WTC11 (cell line): ENCODE measurements at regions not wholly inside any gene's neighbourhood (a gene's known extent, or its start where the extent isn't known, plus 50 kb on each side); places are given as distances from the start of the nearest gene placed in this dataset.
A peak's percentile ranks its signal among the peaks of the same experiment; 100 is the strongest.

Source experiments
- ATAC-seq: fragments of 200-7000 bp; cut with Tn5 transposase; 2 replicates; pipeline ENCODE4 v1.10.0; 2021; ENCODE audit warnings: mild to moderate bottlenecking, moderate library complexity
- CTCF ChIA-PET: fragments of 300-600 bp; sonication (Branson Sonifier 250); formaldehyde crosslinking; loops from one replicate; lab custom pipeline; 2021; ENCODE audit warnings: antibody characterized with exemption; lab: Charles Lee
- POLR2A ChIA-PET: fragments of 350-600 bp; sonication (Branson Sonifier 250); formaldehyde crosslinking; loops from one replicate; lab custom pipeline; 2021; ENCODE audit warnings: antibody characterized with exemption; lab: Charles Lee
- DNase-seq: peaks from one replicate; pipeline ENCODE4 v3.0.0; 2021; ENCODE audit warnings: low spot score
- H3K27ac Mint-ChIP-seq: 2 replicates; pipeline ENCODE4 v1.8.0; 2021; ENCODE audit warnings: mixed read lengths
- H3K27me3 Mint-ChIP-seq: 2 replicates; pipeline ENCODE4 v1.8.0; 2021; ENCODE audit warnings: low read depth, mild to moderate bottlenecking, moderate library complexity, mixed read lengths
- H3K36me3 Mint-ChIP-seq: 2 replicates; pipeline ENCODE4 v1.8.0; 2021; ENCODE audit warnings: mixed read lengths
- H3K4me1 Mint-ChIP-seq: 2 replicates; pipeline ENCODE4 v1.8.0; 2022; ENCODE audit warnings: mixed read lengths
- H3K4me3 Mint-ChIP-seq: 2 replicates; pipeline ENCODE4 v1.8.0; 2021; ENCODE audit warnings: mild to moderate bottlenecking, moderate library complexity, mixed read lengths
- H3K9me3 Mint-ChIP-seq: 2 replicates; pipeline ENCODE4 v1.8.0; 2021; ENCODE audit warnings: mixed read lengths
- CREB1 ChIP-seq: sonication (generic); formaldehyde crosslinking; IDR thresholded peaks from 2 replicates; pipeline ENCODE4 v1.8.0; 2023; ENCODE audit warnings: mild to moderate bottlenecking, missing genetic modification reagents
- CTCF ChIP-seq: fragments of 200-600 bp; IDR thresholded peaks from 2 replicates; pipeline ENCODE4 v1.8.0; 2022; ENCODE audit warnings: antibody characterized with exemption
- EMX1 ChIP-seq: fragments of 250-450 bp; sonication (Bioruptor Pico); IDR thresholded peaks from 2 replicates; pipeline ENCODE4 v1.8.0; 2021; ENCODE audit warnings: mild to moderate bottlenecking
- ESRRA ChIP-seq: sonication (generic); formaldehyde crosslinking; IDR thresholded peaks from 2 replicates; pipeline ENCODE4 v1.8.1; 2022; ENCODE audit warnings: mild to moderate bottlenecking, missing genetic modification reagents, borderline replicate concordance
- FOXJ3 ChIP-seq: sonication (generic); formaldehyde crosslinking; IDR thresholded peaks from 2 replicates; pipeline ENCODE4 v1.9.0; 2021; ENCODE audit warnings: missing genetic modification reagents, mild to moderate bottlenecking, borderline replicate concordance
- GABPB1 ChIP-seq: sonication (generic); formaldehyde crosslinking; IDR thresholded peaks from 2 replicates; pipeline ENCODE4 v1.8.1; 2023; ENCODE audit warnings: mild to moderate bottlenecking, missing genetic modification reagents
- MYBL2 ChIP-seq: sonication (generic); formaldehyde crosslinking; IDR thresholded peaks from 2 replicates; pipeline ENCODE4 v1.8.1; 2023; ENCODE audit warnings: mild to moderate bottlenecking, moderate library complexity, missing genetic modification reagents
- NFE2L1 ChIP-seq: sonication (generic); formaldehyde crosslinking; IDR thresholded peaks from 2 replicates; pipeline ENCODE4 v1.8.1; 2023; ENCODE audit warnings: missing genetic modification reagents
- NR3C1 ChIP-seq: sonication (generic); formaldehyde crosslinking; conservative IDR thresholded peaks from 2 replicates; pipeline ENCODE4 v1.8.1; 2023; ENCODE audit warnings: low read depth, mild to moderate bottlenecking, missing genetic modification reagents
- PRDM15 ChIP-seq: sonication (generic); formaldehyde crosslinking; IDR thresholded peaks from 2 replicates; pipeline ENCODE4 v1.8.0; 2022; ENCODE audit warnings: missing genetic modification reagents
- SMAD3 ChIP-seq: sonication (generic); formaldehyde crosslinking; IDR thresholded peaks from 2 replicates; pipeline ENCODE4 v1.8.0; 2022; ENCODE audit warnings: missing genetic modification reagents, mild to moderate bottlenecking, borderline replicate concordance
- ZNF121 ChIP-seq: sonication (generic); formaldehyde crosslinking; IDR thresholded peaks from 2 replicates; pipeline ENCODE4 v1.8.0; 2023; ENCODE audit warnings: missing genetic modification reagents
- ZNF219 ChIP-seq: sonication (generic); formaldehyde crosslinking; IDR thresholded peaks from 2 replicates; pipeline ENCODE4 v1.8.0; 2023; ENCODE audit warnings: missing genetic modification reagents, mild to moderate bottlenecking, borderline replicate concordance
- ZNF416 ChIP-seq: fragments of 250-450 bp; sonication (Bioruptor Pico); IDR thresholded peaks from 2 replicates; pipeline ENCODE4 v1.9.0; 2021; ENCODE audit warnings: mild to moderate bottlenecking, inconsistent platforms
- TF ChIP-seq, protein P1 (sequence below): sonication (generic); formaldehyde crosslinking; IDR thresholded peaks from 2 replicates; pipeline ENCODE4 v1.8.1; 2023; ENCODE audit warnings: mild to moderate bottlenecking, moderate library complexity, missing genetic modification reagents
- TF ChIP-seq, protein P2 (sequence below): sonication (generic); formaldehyde crosslinking; IDR thresholded peaks from 2 replicates; pipeline ENCODE4 v1.8.0; 2023; ENCODE audit warnings: mild to moderate bottlenecking, missing genetic modification reagents

- TF ChIP-seq PRDM15 (CRISPR knock-in tag): no peak
- TF ChIP-seq, protein P1, sequence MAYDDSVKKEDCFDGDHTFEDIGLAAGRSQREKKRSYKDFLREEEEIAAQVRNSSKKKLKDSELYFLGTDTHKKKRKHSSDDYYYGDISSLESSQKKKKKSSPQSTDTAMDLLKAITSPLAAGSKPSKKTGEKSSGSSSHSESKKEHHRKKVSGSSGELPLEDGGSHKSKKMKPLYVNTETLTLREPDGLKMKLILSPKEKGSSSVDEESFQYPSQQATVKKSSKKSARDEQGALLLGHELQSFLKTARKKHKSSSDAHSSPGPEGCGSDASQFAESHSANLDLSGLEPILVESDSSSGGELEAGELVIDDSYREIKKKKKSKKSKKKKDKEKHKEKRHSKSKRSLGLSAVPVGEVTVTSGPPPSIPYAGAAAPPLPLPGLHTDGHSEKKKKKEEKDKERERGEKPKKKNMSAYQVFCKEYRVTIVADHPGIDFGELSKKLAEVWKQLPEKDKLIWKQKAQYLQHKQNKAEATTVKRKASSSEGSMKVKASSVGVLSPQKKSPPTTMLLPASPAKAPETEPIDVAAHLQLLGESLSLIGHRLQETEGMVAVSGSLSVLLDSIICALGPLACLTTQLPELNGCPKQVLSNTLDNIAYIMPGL (CRISPR knock-in tag): no peak
- TF ChIP-seq, all 79 proteins: peak for 0
Observed at GRCh38 chr7:125661006-125661405, 731.4 kb upstream of the POT1 start (continued).

GRCh38 chr7:125654076-125654475, 724.5 kb upstream of the POT1 start:
- Mint-ChIP-seq H3K9me3 (peaks cover 4% of the 10 kb centered on the region; the same call in 1 of the 2 replicates), H3K4me1 (peaks cover 16% of the 10 kb centered on the region), H3K27me3 (no peaks in the 10 kb centered on the region), H3K36me3 (no peaks in the 10 kb centered on the region), H3K4me3 (no peak overlapping the region), H3K27ac (no peak overlapping the region)
- CTCF ChIA-PET: no interaction called here
- POLR2A ChIA-PET: no interaction called here
- DNase-seq: no peak
- TF ChIP-seq EMX1 (CRISPR knock-in tag) (no peak), ZNF219 (CRISPR knock-in tag) (no peak)
- ATAC-seq: no peak

- Mint-ChIP-seq H3K4me3 (no peak overlapping the region), H3K4me1 (peaks cover 18% of the 10 kb centered on the region), H3K27me3 (no peaks in the 10 kb centered on the region), H3K36me3 (no peaks in the 10 kb centered on the region), H3K27ac (peak overlapping the region; percentile 48; the same call in 1 of the 2 replicates), H3K9me3 (no peaks in the 10 kb centered on the region)
- ChIA-PET CTCF (no interaction called here), POLR2A (no interaction called here)
- TF ChIP-seq CREB1 (CRISPR knock-in tag): no peak
- no peak for TF ChIP-seq NR3C1 (CRISPR knock-in tag)
- TF ChIP-seq ESRRA (CRISPR knock-in tag): no peak
- no peak for DNase-seq
- ATAC-seq: peak; percentile 84
Observed at GRCh38 chr7:125651823-125652528, 722.4 kb upstream of the POT1 start.

DNA sequence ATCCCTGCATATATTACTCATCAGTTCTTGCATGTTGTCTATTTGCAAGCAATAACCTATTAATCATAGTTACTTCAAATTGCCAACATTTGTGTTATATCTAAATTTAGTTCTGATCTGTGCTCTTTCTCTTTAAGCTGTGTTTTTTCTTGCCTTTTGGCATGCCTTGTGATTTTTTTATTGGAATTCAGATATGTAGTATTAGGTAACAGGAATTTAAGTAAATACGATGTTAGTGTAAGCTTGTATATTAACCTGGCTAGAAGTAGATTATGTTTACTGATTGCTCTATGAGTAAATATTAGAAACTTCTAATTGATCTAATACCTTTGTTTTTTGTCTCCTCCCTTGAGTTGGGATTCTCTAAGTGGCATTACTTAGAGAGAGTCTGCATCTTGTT, 718.9 kb upstream of the POT1 start:
- ChIA-PET CTCF (no interaction called here), POLR2A (no interaction called here)
- no peak overlapping the region for H3K4me3 Mint-ChIP-seq
- no peaks in the 10 kb centered on the region for H3K9me3 Mint-ChIP-seq
- ATAC-seq (no peak), DNase-seq (no peak)
- H3K27me3 Mint-ChIP-seq: no peaks in the 10 kb centered on the region
- H3K4me1 Mint-ChIP-seq: peaks cover 18% of the 10 kb centered on the region
- H3K27ac Mint-ChIP-seq: no peak overlapping the region
- no peaks in the 10 kb centered on the region for H3K36me3 Mint-ChIP-seq
- TF ChIP-seq NFE2L1: no peak
- no peak for TF ChIP-seq ZNF121 (CRISPR knock-in tag)
- no peak for TF ChIP-seq FOXJ3 (CRISPR knock-in tag)
- TF ChIP-seq, protein P2, sequence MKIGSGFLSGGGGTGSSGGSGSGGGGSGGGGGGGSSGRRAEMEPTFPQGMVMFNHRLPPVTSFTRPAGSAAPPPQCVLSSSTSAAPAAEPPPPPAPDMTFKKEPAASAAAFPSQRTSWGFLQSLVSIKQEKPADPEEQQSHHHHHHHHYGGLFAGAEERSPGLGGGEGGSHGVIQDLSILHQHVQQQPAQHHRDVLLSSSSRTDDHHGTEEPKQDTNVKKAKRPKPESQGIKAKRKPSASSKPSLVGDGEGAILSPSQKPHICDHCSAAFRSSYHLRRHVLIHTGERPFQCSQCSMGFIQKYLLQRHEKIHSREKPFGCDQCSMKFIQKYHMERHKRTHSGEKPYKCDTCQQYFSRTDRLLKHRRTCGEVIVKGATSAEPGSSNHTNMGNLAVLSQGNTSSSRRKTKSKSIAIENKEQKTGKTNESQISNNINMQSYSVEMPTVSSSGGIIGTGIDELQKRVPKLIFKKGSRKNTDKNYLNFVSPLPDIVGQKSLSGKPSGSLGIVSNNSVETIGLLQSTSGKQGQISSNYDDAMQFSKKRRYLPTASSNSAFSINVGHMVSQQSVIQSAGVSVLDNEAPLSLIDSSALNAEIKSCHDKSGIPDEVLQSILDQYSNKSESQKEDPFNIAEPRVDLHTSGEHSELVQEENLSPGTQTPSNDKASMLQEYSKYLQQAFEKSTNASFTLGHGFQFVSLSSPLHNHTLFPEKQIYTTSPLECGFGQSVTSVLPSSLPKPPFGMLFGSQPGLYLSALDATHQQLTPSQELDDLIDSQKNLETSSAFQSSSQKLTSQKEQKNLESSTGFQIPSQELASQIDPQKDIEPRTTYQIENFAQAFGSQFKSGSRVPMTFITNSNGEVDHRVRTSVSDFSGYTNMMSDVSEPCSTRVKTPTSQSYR (CRISPR knock-in tag): no peak
- TF ChIP-seq GABPB1 (CRISPR knock-in tag): no peak
- TF ChIP-seq SMAD3 (CRISPR knock-in tag): no peak
- no peak for TF ChIP-seq ZNF416 (CRISPR knock-in tag)
- TF ChIP-seq MYBL2: no peak
- no peak for TF ChIP-seq CTCF
